ENCODE measurements at regions not wholly inside any gene's neighbourhood (a gene's known extent, or its start where the extent isn't known, plus 50 kb on each side); places are given as distances from the start of the nearest gene placed in this dataset.

DNA sequence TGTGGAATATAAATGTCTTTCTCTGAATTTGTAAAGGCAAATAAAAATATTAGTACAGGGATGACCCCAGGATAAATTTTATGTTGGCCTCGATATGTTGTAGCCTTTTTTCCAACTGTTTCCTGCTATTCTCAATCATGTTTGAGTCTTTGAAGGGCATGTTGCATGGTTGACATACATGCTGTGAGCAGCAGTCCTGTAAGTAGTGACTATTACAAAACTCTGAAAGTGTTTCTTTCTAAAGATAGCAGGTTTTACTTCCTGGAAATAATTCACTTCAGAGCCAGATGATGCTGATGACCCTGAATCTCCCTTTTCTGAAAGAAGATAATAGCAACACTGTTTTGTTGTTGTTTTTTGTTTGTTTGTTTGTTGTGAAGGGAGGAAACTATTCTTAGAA is 393.0 kb upstream of the GNPDA2 start:
- TF ChIP-seq POLR2AphosphoS5 (IDR thresholded peaks at IDR 0.05; ENCODE audit: borderline replicate concordance, low read depth, low read length) (no peak), EZH2 (IDR thresholded peaks at IDR 0.05) (no peak), FOXP2 (optimal IDR thresholded peaks at IDR 0.05; ENCODE audit: control extremely low read depth, extremely low read length, insufficient read depth) (no peak)
